ENCODE measurements at regions not wholly inside any gene's neighbourhood (a gene's known extent, or its start where the extent isn't known, plus 50 kb on each side); places are given as distances from the start of the nearest gene placed in this dataset.

- no peak for DNase-seq (ENCODE audit: low read depth)
- in situ Hi-C loops (cut with HindIII; ENCODE audit: low pct_unique_long_range_greater_than_20kb, low sequenced_read_pairs): no loop called here
Measured at GRCh38 chr9:120175031-120175430, 404.9 kb downstream of the CDK5RAP2 start.

GRCh38 chr9:120161776-120162175 lies 418.2 kb downstream of the CDK5RAP2 start:
- no peak for DNase-seq (ENCODE audit: low read depth)
- in situ Hi-C loops (cut with HindIII; ENCODE audit: low pct_unique_long_range_greater_than_20kb, low sequenced_read_pairs): no loop called here

GRCh38 chr9:120158221-120158620 lies 421.7 kb downstream of the CDK5RAP2 start:
- no peak for DNase-seq (ENCODE audit: low read depth)
- in situ Hi-C loops (cut with HindIII; ENCODE audit: low pct_unique_long_range_greater_than_20kb, low sequenced_read_pairs): no loop called here

- in situ Hi-C loops (cut with HindIII; ENCODE audit: low pct_unique_long_range_greater_than_20kb, low sequenced_read_pairs): no loop called here
- DNase-seq (ENCODE audit: low read depth): no peak
Measured at GRCh38 chr9:120156376-120156775, 423.6 kb downstream of the CDK5RAP2 start.

- in situ Hi-C loops (cut with HindIII; ENCODE audit: low pct_unique_long_range_greater_than_20kb, low sequenced_read_pairs): no loop called here
- no peak for DNase-seq (ENCODE audit: low read depth)
Measured at GRCh38 chr9:120153258-120153657, 426.7 kb downstream of the CDK5RAP2 start.

GRCh38 chr9:120152295-120152694 lies 427.7 kb downstream of the CDK5RAP2 start:
- DNase-seq (ENCODE audit: low read depth): no peak
- in situ Hi-C loops (cut with HindIII; ENCODE audit: low pct_unique_long_range_greater_than_20kb, low sequenced_read_pairs): no loop called here

- in situ Hi-C loops (cut with HindIII; ENCODE audit: low pct_unique_long_range_greater_than_20kb, low sequenced_read_pairs): no loop called here
- DNase-seq (ENCODE audit: low read depth): no peak
Measured at GRCh38 chr9:120151806-120152205, 428.2 kb downstream of the CDK5RAP2 start.

GRCh38 chr9:120151149-120151548 lies 428.8 kb downstream of the CDK5RAP2 start:
- in situ Hi-C loops (cut with HindIII; ENCODE audit: low pct_unique_long_range_greater_than_20kb, low sequenced_read_pairs): no loop called here
- no peak for DNase-seq (ENCODE audit: low read depth)

- in situ Hi-C loops (cut with HindIII; ENCODE audit: low pct_unique_long_range_greater_than_20kb, low sequenced_read_pairs): no loop called here
Measured at GRCh38 chr9:120138955-120139354, 441.0 kb downstream of the CDK5RAP2 start.

GRCh38 chr9:120137186-120137840 lies 442.7 kb downstream of the CDK5RAP2 start:
- DNase-seq (ENCODE audit: low read depth): no peak
- in situ Hi-C loops (cut with HindIII; ENCODE audit: low pct_unique_long_range_greater_than_20kb, low sequenced_read_pairs): no loop called here

More at GRCh38 chr9:120138955-120139354, 441.0 kb downstream of the CDK5RAP2 start:
- no peak for DNase-seq (ENCODE audit: low read depth)

GRCh38 chr9:120136696-120137095 lies 443.3 kb downstream of the CDK5RAP2 start:
- in situ Hi-C loops (cut with HindIII; ENCODE audit: low pct_unique_long_range_greater_than_20kb, low sequenced_read_pairs): no loop called here
- DNase-seq (ENCODE audit: low read depth): no peak

GRCh38 chr9:120117081-120117480 lies 462.9 kb downstream of the CDK5RAP2 start:
- no peak for DNase-seq (ENCODE audit: low read depth)
- in situ Hi-C loops (cut with HindIII; ENCODE audit: low pct_unique_long_range_greater_than_20kb, low sequenced_read_pairs): no loop called here

- in situ Hi-C loops (cut with HindIII; ENCODE audit: low pct_unique_long_range_greater_than_20kb, low sequenced_read_pairs): no loop called here
- DNase-seq (ENCODE audit: low read depth): no peak
Measured at GRCh38 chr9:120110520-120110919, 469.4 kb downstream of the CDK5RAP2 start.

- in situ Hi-C loops (cut with HindIII; ENCODE audit: low pct_unique_long_range_greater_than_20kb, low sequenced_read_pairs): no loop called here
- no peak for DNase-seq (ENCODE audit: low read depth)
Measured at GRCh38 chr9:120109242-120109641, 470.7 kb downstream of the CDK5RAP2 start.

- no peak for DNase-seq (ENCODE audit: low read depth)
- in situ Hi-C loops (cut with HindIII; ENCODE audit: low pct_unique_long_range_greater_than_20kb, low sequenced_read_pairs): no loop called here
Measured at GRCh38 chr9:120107138-120107537, 472.8 kb downstream of the CDK5RAP2 start.

- in situ Hi-C loops (cut with HindIII; ENCODE audit: low pct_unique_long_range_greater_than_20kb, low sequenced_read_pairs): no loop called here
- DNase-seq (ENCODE audit: low read depth): no peak
Measured at GRCh38 chr9:120104771-120105170, 475.2 kb downstream of the CDK5RAP2 start.

GRCh38 chr9:120100595-120100994 lies 479.4 kb downstream of the CDK5RAP2 start:
- in situ Hi-C loops (cut with HindIII; ENCODE audit: low pct_unique_long_range_greater_than_20kb, low sequenced_read_pairs): no loop called here

GRCh38 chr9:120099065-120099464 lies 480.9 kb downstream of the CDK5RAP2 start:
- in situ Hi-C loops (cut with HindIII; ENCODE audit: low pct_unique_long_range_greater_than_20kb, low sequenced_read_pairs): no loop called here
- peak; percentile 10 for DNase-seq (ENCODE audit: low read depth)

More at GRCh38 chr9:120100595-120100994, 479.4 kb downstream of the CDK5RAP2 start:
- DNase-seq (ENCODE audit: low read depth): no peak

- in situ Hi-C loops (cut with HindIII; ENCODE audit: low pct_unique_long_range_greater_than_20kb, low sequenced_read_pairs): no loop called here
- no peak for DNase-seq (ENCODE audit: low read depth)
Measured at GRCh38 chr9:120098584-120098983, 481.4 kb downstream of the CDK5RAP2 start.

GRCh38 chr9:120091206-120091605 lies 488.8 kb downstream of the CDK5RAP2 start:
- in situ Hi-C loops (cut with HindIII; ENCODE audit: low pct_unique_long_range_greater_than_20kb, low sequenced_read_pairs): no loop called here
- no peak for DNase-seq (ENCODE audit: low read depth)

Data from Caki2 (cell line).